GM18507 (cell line): ENCODE measurements at regions not wholly inside any gene's neighbourhood (a gene's known extent, or its start where the extent isn't known, plus 50 kb on each side); places are given as distances from the start of the nearest gene placed in this dataset.
A peak's percentile ranks its signal among the peaks of the same experiment; 100 is the strongest.

Source experiments
- DNase-seq: peaks from one replicate; pipeline ENCODE4 v3.0.0; 2011; ENCODE audit warnings: low read depth; ENCODE audit not compliant: insufficient read length; ENCODE audit errors: extremely low spot score
- FAIRE-seq: peaks from 2 replicates; lab custom pipeline; 2011; peaks lifted over from hg19 to GRCh38; lab: Jason Lieb, UNC

GRCh38 chr6:114793428-114793827 lies 450.6 kb upstream of the HS3ST5 start:
- DNase-seq, result no peak
- FAIRE-seq, result no peak

DNA sequence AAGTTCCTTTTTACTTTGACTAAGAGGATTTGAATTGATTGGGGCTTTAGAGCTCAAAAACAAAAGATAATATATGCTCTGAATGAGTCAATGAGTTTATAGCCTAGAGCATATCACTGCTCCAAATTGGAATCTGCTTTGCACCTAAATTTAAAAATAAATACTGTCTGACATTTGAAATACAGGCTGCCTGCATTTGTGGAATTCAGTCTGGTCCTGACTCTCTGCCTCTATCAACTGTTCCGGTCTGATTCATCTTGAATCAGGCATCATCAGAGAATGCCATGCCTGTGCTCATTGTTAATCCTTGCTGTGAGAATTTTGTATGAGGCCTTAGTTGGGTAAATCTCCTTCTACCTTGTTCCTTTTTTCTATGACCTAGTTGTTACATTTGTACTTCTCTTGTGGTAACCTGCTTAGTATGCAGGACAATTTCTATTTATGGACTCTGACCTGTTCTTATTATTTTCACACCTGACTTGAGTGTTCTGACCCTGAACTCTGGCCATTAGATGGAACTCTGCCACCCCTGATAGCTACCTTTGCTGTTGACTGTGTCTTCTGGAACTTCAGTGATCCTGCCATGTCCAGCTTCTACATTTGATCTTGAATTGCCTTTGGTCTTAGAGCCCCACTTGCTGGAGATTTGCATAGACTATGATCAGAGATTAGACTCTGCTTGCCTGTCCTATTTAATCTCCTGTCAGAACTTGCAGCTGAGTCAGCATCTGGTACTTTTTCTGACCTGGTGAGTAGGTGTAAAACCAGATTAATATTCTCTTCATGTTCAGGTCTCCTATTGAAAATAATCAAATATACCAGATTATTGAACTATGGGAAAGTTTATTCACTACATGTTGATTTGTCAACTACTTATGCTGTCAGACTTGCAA lies 442.7 kb upstream of the HS3ST5 start:
- no peak for FAIRE-seq
- no peak for DNase-seq

DNA sequence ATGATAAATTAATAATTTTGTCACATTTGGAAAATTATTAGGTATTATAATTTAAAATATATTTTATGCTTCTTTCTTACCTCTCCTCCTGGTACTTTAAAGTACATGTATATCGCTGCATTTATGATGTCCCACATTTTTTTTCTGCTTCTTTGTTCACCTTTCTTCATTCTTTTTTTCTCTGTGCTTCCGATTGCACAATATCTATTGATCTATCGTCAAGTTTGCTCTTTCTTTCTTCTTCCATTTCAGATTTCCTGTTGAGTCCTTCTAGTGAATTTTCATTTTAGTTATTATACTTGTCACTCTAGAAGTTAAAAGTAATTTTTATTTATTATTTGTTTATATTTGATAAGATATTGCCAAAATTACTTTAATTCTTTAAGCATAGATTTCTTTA lies 441.0 kb upstream of the HS3ST5 start:
- no peak for FAIRE-seq
- no peak for DNase-seq

DNA sequence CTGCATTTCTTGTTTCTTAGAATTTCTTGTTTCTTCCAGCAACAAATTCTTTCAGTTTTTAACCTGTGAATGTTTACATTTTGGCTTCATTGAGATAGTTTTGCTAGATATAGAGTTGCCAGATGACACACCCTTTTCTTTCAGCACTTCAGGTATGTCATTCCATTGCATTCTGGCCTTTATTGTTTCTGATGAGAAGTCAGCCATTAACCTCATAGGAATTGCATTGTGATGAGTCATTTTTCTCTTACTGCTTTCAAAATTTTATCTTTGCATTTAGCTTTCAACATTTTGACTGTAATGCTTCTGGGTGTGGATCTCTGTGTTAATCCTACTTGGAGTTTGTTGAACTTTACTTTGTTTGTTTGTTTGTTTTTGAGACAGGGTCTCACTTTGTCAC lies 440.3 kb upstream of the HS3ST5 start:
- FAIRE-seq, result no peak
- DNase-seq, result no peak

GRCh38 chr6:114764866-114765265 lies 422.0 kb upstream of the HS3ST5 start:
- FAIRE-seq (no peak), DNase-seq (no peak)

- DNase-seq (no peak), FAIRE-seq (no peak)
Measured at GRCh38 chr6:114762145-114762544, 419.3 kb upstream of the HS3ST5 start.

GRCh38 chr6:114747995-114748625 lies 405.3 kb upstream of the HS3ST5 start:
- DNase-seq, result peak; percentile 0

DNA sequence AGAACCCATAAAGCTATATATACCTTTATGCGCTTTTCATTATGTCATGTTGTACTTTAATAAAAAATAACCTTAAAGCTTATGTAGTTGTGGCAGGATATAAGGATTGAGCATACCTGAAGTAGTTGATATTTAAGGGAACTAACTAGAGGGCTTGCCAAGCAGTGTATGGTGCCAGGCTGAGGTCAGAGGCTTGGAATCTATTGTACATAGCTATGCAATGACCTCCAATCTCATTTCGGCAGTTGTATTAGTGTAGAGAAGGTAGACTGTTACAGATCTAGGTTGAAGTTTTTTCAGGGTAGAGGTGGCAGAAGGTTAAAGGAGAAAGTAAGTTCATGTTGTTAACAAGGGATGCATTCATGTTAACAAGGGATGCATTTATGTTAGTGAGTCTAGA lies 397.7 kb upstream of the HS3ST5 start:
- no peak for FAIRE-seq
- no peak for DNase-seq

More at GRCh38 chr6:114747995-114748625, 405.3 kb upstream of the HS3ST5 start:
- FAIRE-seq, result peak; percentile 33

DNA sequence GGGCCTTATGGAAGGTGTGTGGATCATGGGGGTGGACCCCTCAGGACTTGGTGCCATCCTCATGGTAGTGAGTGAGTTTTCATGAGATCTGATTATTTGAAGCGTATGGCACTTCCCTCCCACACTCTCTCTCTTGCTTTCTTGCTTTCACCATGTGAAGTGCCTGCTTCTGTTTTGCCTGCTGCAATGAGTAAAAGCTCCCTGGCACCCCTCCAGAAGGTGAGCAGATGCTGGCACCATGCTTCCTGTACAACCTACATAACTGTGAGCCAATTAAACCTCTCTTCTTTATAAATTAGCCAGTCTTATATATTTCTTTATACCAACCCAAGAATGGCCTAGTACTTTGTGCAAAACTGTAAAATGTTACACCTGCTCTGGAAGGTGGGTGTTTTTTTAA lies 396.8 kb upstream of the HS3ST5 start:
- DNase-seq (no peak), FAIRE-seq (no peak)

GRCh38 chr6:114735025-114735735 lies 392.4 kb upstream of the HS3ST5 start:
- DNase-seq (no peak), FAIRE-seq (no peak)

GRCh38 chr6:114733596-114733995 lies 390.8 kb upstream of the HS3ST5 start:
- DNase-seq (no peak), FAIRE-seq (no peak)

DNA sequence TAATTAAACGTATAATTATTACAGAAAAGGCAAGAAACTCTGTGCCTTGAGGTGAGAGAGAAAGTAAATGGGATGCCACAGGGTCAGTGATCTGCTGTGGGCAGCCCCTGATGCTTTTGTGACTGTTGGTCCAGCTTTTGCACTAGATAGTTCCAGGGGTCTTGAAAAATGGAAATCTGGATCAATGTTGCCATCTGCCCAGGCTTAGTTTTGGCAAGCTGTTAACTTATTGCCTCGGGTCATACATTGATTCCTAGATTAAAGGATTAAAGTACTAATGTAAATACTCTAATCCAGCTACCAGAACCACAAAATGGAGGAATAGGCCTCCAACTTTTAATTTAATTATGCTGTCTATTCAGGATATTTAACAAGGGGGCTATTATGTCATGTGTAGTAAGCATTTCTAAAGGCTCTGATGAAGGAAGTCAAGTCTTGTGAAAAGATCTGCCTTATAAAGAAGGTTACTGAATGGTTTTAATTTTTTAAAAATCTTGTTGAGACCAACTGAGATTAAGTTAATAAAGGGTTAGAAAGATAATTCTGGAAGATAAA lies 376.0 kb upstream of the HS3ST5 start:
- FAIRE-seq (no peak), DNase-seq (no peak)

- FAIRE-seq (no peak), DNase-seq (no peak)
Measured at GRCh38 chr6:114718186-114718585, 375.4 kb upstream of the HS3ST5 start.

- FAIRE-seq (peak; percentile 54), DNase-seq (no peak)
Measured at GRCh38 chr6:114714836-114715507, 372.1 kb upstream of the HS3ST5 start.

DNA sequence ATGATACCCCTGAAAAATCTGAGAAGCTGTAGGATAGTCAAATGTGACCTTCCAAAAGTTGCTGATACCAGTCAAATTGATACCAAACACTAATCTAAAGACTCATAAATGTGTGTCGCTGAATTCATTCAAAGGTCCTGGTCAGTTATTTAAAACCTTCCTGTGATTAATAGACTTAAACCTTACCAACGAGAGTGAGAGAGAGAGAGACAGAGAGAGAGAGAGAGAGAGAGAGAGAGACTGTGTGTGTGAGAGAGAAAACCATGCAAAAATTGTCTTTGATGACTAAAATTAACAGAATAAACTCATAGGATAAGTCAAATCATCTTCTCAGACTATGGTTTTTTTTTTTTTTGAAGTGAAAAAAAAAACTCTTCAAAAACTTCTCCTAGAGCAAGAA lies 370.9 kb upstream of the HS3ST5 start:
- FAIRE-seq (no peak), DNase-seq (no peak)

GRCh38 chr6:114712129-114712662 lies 369.4 kb upstream of the HS3ST5 start:
- FAIRE-seq, result no peak
- DNase-seq, result no peak

GRCh38 chr6:114707081-114707620 lies 364.3 kb upstream of the HS3ST5 start:
- FAIRE-seq (no peak), DNase-seq (no peak)

GRCh38 chr6:114690625-114691024 lies 347.8 kb upstream of the HS3ST5 start:
- DNase-seq (no peak), FAIRE-seq (no peak)

GRCh38 chr6:114659513-114659912 lies 316.7 kb upstream of the HS3ST5 start:
- FAIRE-seq (no peak), DNase-seq (no peak)
